CD8-positive, alpha-beta memory T cell (primary cell): ENCODE measurements at regions not wholly inside any gene's neighbourhood (a gene's known extent, or its start where the extent isn't known, plus 50 kb on each side); places are given as distances from the start of the nearest gene placed in this dataset.

Experiments
- CTCF ChIA-PET: fragments of 350-600 bp; sonication (Branson Sonifier 250); formaldehyde crosslinking; loops from one replicate; lab custom pipeline; 2021; ENCODE audit warnings: antibody characterized with exemption; lab: Charles Lee
- POLR2A ChIA-PET: fragments of 350-600 bp; sonication (Branson Sonifier 250); formaldehyde crosslinking; loops from one replicate; lab custom pipeline; 2021; ENCODE audit warnings: antibody characterized with exemption; lab: Charles Lee
- DNase-seq, 5 donors: peaks; one replicate each; pipeline versions ENCODE4 v3.0.0 to v3.0.0-alpha.2; 2020 to 2022; ENCODE audit warnings: mixed read lengths in 1 of 5
- H3K27ac ChIP-seq: one replicate; pipeline ENCODE4 v1.7.0; 2013; ENCODE audit warnings: low read depth, mild to moderate bottlenecking, low read length, moderate library complexity
- H3K27me3 ChIP-seq: 2 replicates; pipeline ENCODE4 v1.7.0; 2013; ENCODE audit warnings: low read length, mild to moderate bottlenecking; ENCODE audit not compliant: insufficient read depth, poor library complexity, severe bottlenecking
- H3K36me3 ChIP-seq: 2 replicates; pipeline ENCODE4 v1.7.0; 2013; ENCODE audit warnings: mild to moderate bottlenecking, low read length, moderate library complexity; ENCODE audit not compliant: insufficient read depth
- H3K4me1 ChIP-seq: 2 replicates; pipeline ENCODE4 v1.7.0; 2013; ENCODE audit warnings: mild to moderate bottlenecking, low read length, moderate library complexity; ENCODE audit not compliant: insufficient read depth
- H3K4me3 ChIP-seq: 2 replicates; pipeline ENCODE4 v1.7.0; 2013; ENCODE audit warnings: mild to moderate bottlenecking, low read length
- H3K9me3 ChIP-seq: 2 replicates; pipeline ENCODE4 v1.7.0; 2013; ENCODE audit warnings: mild to moderate bottlenecking, low read length
- H3K27ac Mint-ChIP-seq, 8 donors: one replicate each; pipeline ENCODE4 v1.8.0; 2020 to 2021; ENCODE audit warnings: mixed read lengths in 8 of 8, mild to moderate bottlenecking in 6 of 8, inconsistent platforms in 3 of 8, moderate library complexity in 3 of 8
- H3K27me3 Mint-ChIP-seq, 2 donors: one replicate each; pipeline ENCODE4 v1.8.0; 2020 to 2021; ENCODE audit warnings: mixed read lengths in 2 of 2, mild to moderate bottlenecking in 1 of 2, moderate library complexity in 1 of 2
- H3K36me3 Mint-ChIP-seq, 3 donors: one replicate each; pipeline ENCODE4 v1.8.0; 2020 to 2021; ENCODE audit warnings: mixed read lengths in 3 of 3, inconsistent platforms in 1 of 3, mild to moderate bottlenecking in 1 of 3
- H3K4me1 Mint-ChIP-seq, 3 donors: one replicate each; pipeline ENCODE4 v1.8.0; 2020 to 2021; ENCODE audit warnings: mixed read lengths in 3 of 3, inconsistent platforms in 1 of 3, mild to moderate bottlenecking in 1 of 3
- H3K4me3 Mint-ChIP-seq, 7 donors: one replicate each; pipeline ENCODE4 v1.8.0; 2020 to 2021; ENCODE audit warnings: mixed read lengths in 7 of 7, mild to moderate bottlenecking in 6 of 7, moderate library complexity in 4 of 7, inconsistent platforms in 2 of 7
- H3K9me3 Mint-ChIP-seq, 5 donors: one replicate each; pipeline ENCODE4 v1.8.0; 2020 to 2022; ENCODE audit warnings: mixed read lengths in 5 of 5, mild to moderate bottlenecking in 3 of 5, moderate library complexity in 2 of 5, inconsistent platforms in 1 of 5

GRCh38 chr17:36842231-36842819, 95.0 kb upstream of the LHX1 start:
- H3K9me3 ChIP-seq: no peaks in the 10 kb centered on the region
- H3K27me3 Mint-ChIP-seq: peaks cover 9 to 58% of the 10 kb centered on the region in 2 donors
- no peak overlapping the region for H3K4me3 Mint-ChIP-seq
- H3K9me3 Mint-ChIP-seq: peaks cover 0 to 5% (median 0%) of the 10 kb centered on the region in 5 donors
- H3K27ac Mint-ChIP-seq: no peak overlapping the region
- no peaks in the 10 kb centered on the region for H3K4me1 Mint-ChIP-seq
- no peak overlapping the region for H3K27ac ChIP-seq
- no peaks in the 10 kb centered on the region for H3K27me3 ChIP-seq
- no peak for DNase-seq
- POLR2A ChIA-PET: no interaction called here
- CTCF ChIA-PET: no interaction called here
- no peak overlapping the region for H3K4me3 ChIP-seq
- no peaks in the 10 kb centered on the region for H3K36me3 Mint-ChIP-seq
- no peaks in the 10 kb centered on the region for H3K36me3 ChIP-seq
- H3K4me1 ChIP-seq: no peaks in the 10 kb centered on the region

GRCh38 chr17:36842963-36843558, 94.2 kb upstream of the LHX1 start:
- CTCF ChIA-PET: no interaction called here
- H3K27me3 Mint-ChIP-seq: peaks cover 9 to 58% of the 10 kb centered on the region in 2 donors

GRCh38 chr17:36844013-36844412, 93.3 kb upstream of the LHX1 start:
- Histone ChIP-seq H3K27me3 (no peaks in the 10 kb centered on the region), H3K36me3 (no peaks in the 10 kb centered on the region), H3K4me3 (no peak overlapping the region), H3K27ac (no peak overlapping the region), H3K9me3 (no peaks in the 10 kb centered on the region), H3K4me1 (no peaks in the 10 kb centered on the region)
- CTCF ChIA-PET: no interaction called here
- Mint-ChIP-seq H3K4me1 (no peaks in the 10 kb centered on the region), H3K27me3 (peaks cover 9 to 62% of the 10 kb centered on the region in 2 donors), H3K27ac (no peak overlapping the region), H3K4me3 (no peak overlapping the region), H3K36me3 (no peaks in the 10 kb centered on the region), H3K9me3 (peaks cover 0 to 5% (median 0%) of the 10 kb centered on the region in 5 donors)
- POLR2A ChIA-PET: no interaction called here
- DNase-seq: no peak

More at GRCh38 chr17:36842963-36843558, 94.2 kb upstream of the LHX1 start:
- no peak for DNase-seq
- no peak overlapping the region for H3K27ac ChIP-seq
- H3K4me3 ChIP-seq: no peak overlapping the region
- no peaks in the 10 kb centered on the region for H3K9me3 ChIP-seq
- H3K36me3 ChIP-seq: no peaks in the 10 kb centered on the region
- Mint-ChIP-seq H3K36me3 (no peaks in the 10 kb centered on the region), H3K9me3 (peaks cover 0 to 5% (median 0%) of the 10 kb centered on the region in 5 donors), H3K27ac (no peak overlapping the region), H3K4me3 (no peak overlapping the region), H3K4me1 (no peaks in the 10 kb centered on the region)
- H3K4me1 ChIP-seq: no peaks in the 10 kb centered on the region
- POLR2A ChIA-PET: no interaction called here
- no peaks in the 10 kb centered on the region for H3K27me3 ChIP-seq

GRCh38 chr17:36844601-36845000, 92.7 kb upstream of the LHX1 start:
- H3K27me3 ChIP-seq: no peaks in the 10 kb centered on the region
- no peak overlapping the region for H3K4me3 Mint-ChIP-seq
- ChIA-PET POLR2A (no interaction called here), CTCF (no interaction called here)
- no peaks in the 10 kb centered on the region for H3K9me3 ChIP-seq
- H3K27ac ChIP-seq: no peak overlapping the region
- H3K4me1 ChIP-seq: no peaks in the 10 kb centered on the region
- H3K27ac Mint-ChIP-seq: no peak overlapping the region
- no peak for DNase-seq
- peaks cover 9 to 58% of the 10 kb centered on the region in 2 donors for H3K27me3 Mint-ChIP-seq
- H3K4me3 ChIP-seq: no peak overlapping the region
- no peaks in the 10 kb centered on the region for H3K36me3 Mint-ChIP-seq
- peaks cover 0 to 5% (median 0%) of the 10 kb centered on the region in 5 donors for H3K9me3 Mint-ChIP-seq
- peaks cover 2 to 3% (median 2%) of the 10 kb centered on the region in 3 donors for H3K4me1 Mint-ChIP-seq
- no peaks in the 10 kb centered on the region for H3K36me3 ChIP-seq

GRCh38 chr17:36845916-36846315, 91.4 kb upstream of the LHX1 start:
- peaks cover 9 to 57% of the 10 kb centered on the region in 2 donors for H3K27me3 Mint-ChIP-seq
- no peaks in the 10 kb centered on the region for H3K9me3 ChIP-seq

GRCh38 chr17:36846410-36847292, 90.6 kb upstream of the LHX1 start:
- Histone ChIP-seq H3K27ac (no peak overlapping the region), H3K4me1 (no peaks in the 10 kb centered on the region), H3K36me3 (no peaks in the 10 kb centered on the region), H3K27me3 (no peaks in the 10 kb centered on the region), H3K9me3 (no peaks in the 10 kb centered on the region), H3K4me3 (no peak overlapping the region)
- ChIA-PET POLR2A (no interaction called here), CTCF (no interaction called here)
- Mint-ChIP-seq H3K27ac (no peak overlapping the region), H3K4me3 (no peak overlapping the region), H3K27me3 (peaks cover 9 to 53% of the 10 kb centered on the region in 2 donors), H3K9me3 (peaks cover 0 to 2% (median 0%) of the 10 kb centered on the region in 5 donors), H3K36me3 (no peaks in the 10 kb centered on the region), H3K4me1 (peaks cover 7 to 9% (median 7%) of the 10 kb centered on the region in 3 donors)
- no peak for DNase-seq

More at GRCh38 chr17:36845916-36846315, 91.4 kb upstream of the LHX1 start:
- Mint-ChIP-seq H3K4me1 (peaks cover 7 to 9% (median 7%) of the 10 kb centered on the region in 3 donors), H3K27ac (no peak overlapping the region), H3K9me3 (peaks cover 0 to 4% (median 0%) of the 10 kb centered on the region in 5 donors), H3K4me3 (no peak overlapping the region), H3K36me3 (no peaks in the 10 kb centered on the region)
- POLR2A ChIA-PET: no interaction called here
- Histone ChIP-seq H3K27ac (no peak overlapping the region), H3K4me1 (no peaks in the 10 kb centered on the region), H3K4me3 (no peak overlapping the region), H3K27me3 (no peaks in the 10 kb centered on the region), H3K36me3 (no peaks in the 10 kb centered on the region)
- no peak for DNase-seq
- CTCF ChIA-PET: no interaction called here

- Histone ChIP-seq H3K36me3 (no peaks in the 10 kb centered on the region), H3K4me1 (no peaks in the 10 kb centered on the region), H3K27me3 (no peaks in the 10 kb centered on the region), H3K27ac (no peak overlapping the region), H3K4me3 (no peak overlapping the region), H3K9me3 (no peaks in the 10 kb centered on the region)
- ChIA-PET CTCF (no interaction called here), POLR2A (no interaction called here)
- Mint-ChIP-seq H3K27ac (no peak overlapping the region), H3K36me3 (no peaks in the 10 kb centered on the region), H3K9me3 (no peaks in the 10 kb centered on the region), H3K4me3 (no peak overlapping the region), H3K4me1 (peaks cover 7 to 9% (median 7%) of the 10 kb centered on the region in 3 donors), H3K27me3 (peaks cover 7 to 44% of the 10 kb centered on the region in 2 donors)
- no peak for DNase-seq
Observed at GRCh38 chr17:36848008-36848902, 89.0 kb upstream of the LHX1 start.
